AML-193 (cell line): ENCODE measurements at regions not wholly inside any gene's neighbourhood (a gene's known extent, or its start where the extent isn't known, plus 50 kb on each side); places are given as distances from the start of the nearest gene placed in this dataset.

ENCODE experiments used
- DNase-seq, 2 experiments: peaks; one replicate each; lab custom pipeline; 2025; lab: John Stamatoyannopoulos, UW

GRCh38 chr3:83514130-83514914, 1444.5 kb upstream of the CADM2 start:
- no peak for DNase-seq

DNA sequence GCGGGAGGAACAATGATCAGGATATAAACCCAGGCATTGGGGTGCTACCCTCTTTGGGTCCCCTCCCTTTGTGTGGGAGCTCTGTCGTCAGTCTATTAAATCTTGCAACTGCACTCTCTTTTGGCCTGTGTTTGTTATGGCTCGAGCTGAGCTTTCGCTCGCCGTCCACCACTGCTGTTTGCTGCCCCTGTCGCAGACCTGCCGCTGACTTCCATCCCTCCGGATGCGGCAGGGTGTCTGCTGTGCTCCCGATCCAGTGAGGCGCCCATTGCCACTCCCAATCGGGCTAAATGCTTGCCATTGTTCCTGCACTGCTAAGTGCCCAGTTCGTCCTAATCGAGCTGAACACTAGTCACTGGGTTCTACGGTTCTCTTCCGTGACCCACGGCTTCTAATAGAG, 1443.7 kb upstream of the CADM2 start:
- no peak for DNase-seq

DNA sequence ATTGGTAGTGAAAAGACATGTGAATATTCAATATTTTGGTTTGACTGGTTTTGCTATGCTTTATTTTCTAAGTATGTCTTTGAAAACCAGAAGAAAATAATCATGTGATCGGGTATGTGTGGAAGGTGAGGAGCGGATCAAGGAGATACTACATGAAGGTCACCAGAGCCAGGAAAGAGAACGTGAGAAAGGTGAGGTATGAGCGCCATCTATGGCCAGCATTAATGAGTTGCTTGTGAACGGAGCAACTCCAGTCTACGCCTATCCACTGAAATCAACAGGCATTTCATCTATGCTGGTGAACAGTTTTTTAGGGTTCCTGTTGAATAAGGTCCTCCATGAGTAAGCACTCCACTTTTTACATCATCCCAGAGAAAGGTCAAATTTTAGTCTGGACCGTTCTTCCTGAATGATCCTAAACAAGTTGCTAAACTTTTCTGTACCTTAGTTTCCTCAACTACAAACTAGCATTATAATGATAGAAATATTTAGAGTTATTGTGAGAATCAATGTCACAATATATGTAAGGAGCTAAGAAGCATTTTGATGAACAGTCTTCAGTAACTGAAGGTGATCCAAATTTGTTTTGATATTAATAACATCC, 1435.2 kb upstream of the CADM2 start:
- DNase-seq = peak; percentile 68 to 73

DNA sequence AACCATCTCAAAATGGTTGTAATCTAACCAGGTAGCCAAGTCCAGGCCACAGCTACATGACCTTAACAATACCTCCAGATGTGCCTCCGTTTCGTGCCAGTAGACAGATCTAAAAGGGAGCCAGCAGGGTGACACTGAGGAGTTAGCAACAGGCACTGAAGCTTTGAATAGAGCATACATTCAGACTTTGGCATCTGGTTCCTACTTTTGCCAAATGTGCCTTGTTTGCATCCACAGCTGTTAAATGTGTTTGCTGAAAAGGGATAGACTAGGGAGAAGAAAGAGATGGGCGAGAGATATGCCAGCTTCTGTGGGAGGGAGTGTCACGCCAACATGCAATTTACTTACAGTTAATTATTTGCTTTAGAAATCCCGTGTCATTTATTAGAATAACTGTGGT, 1433.9 kb upstream of the CADM2 start:
- DNase-seq = no peak

DNA sequence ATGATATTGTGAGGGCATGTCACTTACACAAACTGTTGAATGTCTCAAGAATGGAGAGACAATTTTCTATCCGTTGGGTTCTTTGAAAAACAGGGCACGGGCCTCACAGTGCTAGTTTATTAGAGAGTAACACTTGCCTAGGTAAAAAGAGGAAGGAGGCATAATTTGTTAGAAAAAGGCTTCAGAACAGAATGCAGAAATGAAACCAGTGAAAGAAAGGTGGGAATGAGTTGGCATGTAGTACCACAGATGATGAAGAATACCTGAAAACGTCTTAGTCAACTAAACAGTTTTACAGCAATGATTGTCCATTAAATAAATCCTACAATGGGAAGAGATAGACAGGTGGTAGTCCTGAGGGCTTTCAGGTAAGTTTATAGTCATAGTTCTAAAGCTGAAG, 1399.7 kb upstream of the CADM2 start:
- DNase-seq = no peak

DNA sequence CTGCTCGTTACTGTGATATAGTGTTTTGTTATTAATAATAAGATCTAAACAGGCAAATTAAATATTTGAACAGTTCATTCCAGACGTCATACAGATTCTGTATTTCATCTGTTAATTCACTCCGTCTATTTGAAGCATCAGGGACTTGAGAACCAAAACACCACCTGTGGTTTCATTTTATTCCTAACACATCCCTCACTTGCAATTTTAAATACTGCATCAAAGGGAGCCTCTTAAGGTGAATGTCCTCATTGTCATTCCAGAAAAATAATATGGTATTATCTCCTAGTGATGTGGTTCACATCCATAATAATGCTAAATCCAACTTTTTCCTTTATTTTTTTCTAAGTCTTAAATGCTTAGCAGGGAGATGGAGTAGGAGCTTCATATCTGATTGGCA, 1390.9 kb upstream of the CADM2 start:
- DNase-seq = no peak

- DNase-seq = no peak
Measured at GRCh38 chr3:83581546-83581945, 1377.2 kb upstream of the CADM2 start.

- DNase-seq = no peak
Measured at GRCh38 chr3:83601704-83602103, 1357.1 kb upstream of the CADM2 start.

GRCh38 chr3:83622526-83622925, 1336.3 kb upstream of the CADM2 start:
- no peak for DNase-seq

DNA sequence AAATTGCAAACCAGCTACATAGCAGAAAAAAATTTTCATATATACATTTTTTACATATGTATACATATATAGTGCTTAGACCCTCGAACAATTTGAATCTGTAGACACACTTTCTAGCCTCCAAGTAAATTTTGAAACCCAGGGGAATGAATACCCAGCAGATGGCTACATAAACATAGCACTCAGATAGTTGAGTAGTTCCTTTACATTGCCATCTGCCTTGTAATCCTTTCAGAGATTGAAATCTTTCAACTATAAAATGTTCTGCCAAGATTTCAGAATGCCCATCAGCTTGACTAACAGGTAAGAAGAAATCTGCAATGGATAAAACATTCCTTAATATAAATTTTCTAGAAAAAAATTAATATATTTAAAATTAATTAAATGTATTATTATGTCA, 1333.5 kb upstream of the CADM2 start:
- DNase-seq = no peak

DNA sequence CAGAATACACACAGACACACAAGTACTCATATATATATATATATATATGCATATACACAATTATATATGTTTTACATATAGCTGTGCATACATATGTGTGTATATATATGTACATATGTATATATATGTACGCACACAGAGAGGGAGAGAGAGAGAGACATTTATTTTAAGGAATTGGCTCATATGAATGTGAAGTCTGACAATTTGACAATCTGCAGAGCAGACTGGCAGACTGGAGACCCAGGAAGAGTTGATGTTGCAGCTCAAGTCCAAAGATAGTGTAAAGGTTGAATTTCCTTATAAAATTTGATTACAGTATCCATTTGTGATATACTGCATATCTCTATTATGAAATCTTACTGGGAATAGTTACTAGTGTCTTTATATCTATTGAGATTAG, 1330.3 kb upstream of the CADM2 start:
- DNase-seq = no peak

GRCh38 chr3:83632526-83632925, 1326.3 kb upstream of the CADM2 start:
- DNase-seq = no peak

- DNase-seq = no peak
Measured at GRCh38 chr3:83633758-83634157, 1325.0 kb upstream of the CADM2 start.

DNA sequence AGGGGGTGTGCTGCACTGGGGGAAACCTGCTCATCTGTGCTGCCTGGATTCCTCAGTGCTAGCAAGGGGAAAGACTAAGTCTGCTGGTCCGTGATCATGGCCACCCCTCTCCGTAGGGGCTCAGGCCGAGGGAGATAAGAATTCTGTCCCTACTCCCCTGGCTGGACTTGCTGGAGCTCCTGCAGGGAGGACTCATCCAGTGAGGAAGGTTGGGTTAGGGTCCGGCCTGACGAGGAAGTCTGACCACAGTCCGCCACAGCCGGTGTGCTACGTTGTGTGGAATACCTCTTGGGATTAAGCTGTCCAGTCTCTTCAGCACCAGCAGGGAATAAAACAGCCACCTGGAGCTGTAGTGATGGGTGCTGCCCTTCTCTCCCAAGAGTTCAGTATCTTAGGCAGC, 1309.1 kb upstream of the CADM2 start:
- DNase-seq = no peak

- DNase-seq = no peak
Measured at GRCh38 chr3:83655083-83655482, 1303.7 kb upstream of the CADM2 start.

DNA sequence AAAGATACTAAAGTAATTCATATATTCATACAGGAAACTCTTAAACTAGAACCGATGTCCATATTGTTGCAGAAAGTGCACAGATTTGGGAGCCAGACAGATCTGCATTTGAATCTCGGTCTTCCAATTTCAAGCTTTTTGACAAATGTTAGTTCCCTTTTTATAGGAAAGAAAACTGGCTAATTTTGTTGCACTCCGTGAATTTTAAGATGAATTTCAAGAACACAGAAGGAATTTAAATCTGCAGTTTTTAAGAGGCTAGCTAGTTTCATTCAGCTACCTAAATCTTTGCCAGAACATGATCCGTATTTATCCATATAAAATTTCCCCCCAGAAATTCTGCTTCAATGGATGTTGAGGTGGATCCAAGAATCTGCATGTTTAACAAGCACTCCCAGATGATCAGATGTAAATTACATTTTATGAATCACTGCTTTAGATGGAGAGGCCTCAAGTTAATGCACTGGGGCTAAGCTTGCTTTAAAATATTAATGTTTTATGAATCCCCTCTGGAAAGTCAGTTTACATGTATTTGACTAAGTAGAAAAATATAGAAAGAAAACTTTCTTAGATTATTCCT, 1296.3 kb upstream of the CADM2 start:
- DNase-seq = no peak

- no peak for DNase-seq
Measured at GRCh38 chr3:83670416-83670815, 1288.4 kb upstream of the CADM2 start.

DNA sequence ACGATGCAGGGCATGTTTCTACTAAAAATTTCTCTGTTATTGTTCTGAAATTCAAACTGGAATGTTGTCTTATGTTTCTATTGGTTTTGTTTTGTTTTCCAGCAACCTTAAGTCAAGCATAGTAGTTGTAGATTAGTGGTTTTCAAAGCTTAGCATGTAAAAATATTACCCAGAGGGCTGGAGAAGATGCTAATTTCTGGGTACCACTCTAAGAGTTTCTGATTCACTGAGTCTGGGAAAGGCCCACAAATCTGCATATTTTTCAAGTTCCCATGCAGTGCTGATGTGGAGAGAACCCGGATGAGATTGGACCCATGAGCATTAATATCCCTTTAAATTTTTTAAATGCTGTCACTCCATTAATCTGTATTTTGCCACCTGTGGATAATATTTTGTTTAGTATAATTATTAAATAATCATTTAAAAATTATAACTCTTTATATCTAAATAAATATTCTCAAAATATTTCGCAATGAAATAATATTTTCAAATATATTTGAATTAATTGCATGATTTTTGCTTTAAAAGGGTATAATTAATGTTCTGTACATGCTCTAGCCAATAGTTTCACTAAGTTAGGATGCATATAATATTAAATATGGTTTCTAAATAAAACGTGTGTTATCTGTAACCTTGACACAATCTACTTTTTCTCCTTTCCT, 1274.7 kb upstream of the CADM2 start:
- DNase-seq = no peak

DNA sequence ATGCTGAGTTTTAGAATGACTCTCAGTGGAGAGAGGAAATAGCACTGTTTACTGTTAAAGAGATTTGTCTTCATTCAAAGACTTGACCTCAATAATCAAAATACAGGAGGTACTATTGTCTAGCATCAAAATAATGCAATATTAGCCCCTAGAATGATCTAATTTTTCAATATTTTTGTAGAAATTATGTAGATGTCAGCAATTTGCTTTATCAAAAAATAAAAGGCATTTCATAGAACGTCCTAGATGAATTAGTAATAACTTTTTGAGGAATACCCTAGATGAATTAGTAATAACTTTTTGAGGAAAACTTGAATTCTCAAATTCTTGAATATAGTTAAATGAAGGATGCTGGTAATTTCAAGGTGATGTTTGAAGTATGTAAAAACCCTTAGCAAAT, 1252.1 kb upstream of the CADM2 start:
- DNase-seq = no peak

- DNase-seq = no peak
Measured at GRCh38 chr3:83715307-83715706, 1243.5 kb upstream of the CADM2 start.

DNA sequence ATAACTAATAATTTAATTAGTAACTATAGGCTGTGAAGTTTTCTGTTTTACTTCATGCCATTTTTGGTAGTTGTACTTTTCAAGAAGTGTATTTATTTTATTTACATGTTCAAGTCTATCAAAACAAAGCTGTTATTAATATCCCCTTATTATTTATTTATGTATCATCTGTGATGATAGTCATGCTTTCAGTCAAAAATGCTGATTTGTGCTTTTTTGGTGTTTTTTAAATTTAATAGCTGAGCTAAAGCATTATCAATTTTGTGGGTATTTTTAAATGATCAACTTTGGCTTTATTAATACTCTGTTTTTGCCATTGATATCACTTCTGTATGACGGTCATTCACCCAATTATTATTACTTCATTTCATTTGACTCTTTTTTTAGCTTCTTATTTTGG, 1229.2 kb upstream of the CADM2 start:
- DNase-seq = no peak

GRCh38 chr3:83734656-83735055, 1224.1 kb upstream of the CADM2 start:
- DNase-seq = no peak

DNA sequence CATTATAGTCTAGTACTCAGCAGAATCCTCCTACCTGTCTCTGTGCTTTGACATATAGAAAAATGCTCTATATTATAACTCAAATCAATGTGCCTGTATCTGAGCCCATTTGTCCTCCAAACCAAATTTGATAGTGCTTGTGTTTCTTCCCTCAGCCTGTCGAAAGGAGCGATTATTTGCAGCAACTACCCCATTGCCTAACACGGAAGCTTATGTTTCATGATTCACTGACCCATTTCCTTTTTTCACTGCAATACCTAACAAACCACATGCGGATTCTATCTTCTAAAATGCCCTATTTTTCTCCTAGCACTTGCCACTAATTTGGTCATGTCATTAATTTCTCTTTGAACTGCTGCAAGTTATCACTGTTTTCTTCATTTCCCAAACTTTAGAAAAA, 1220.6 kb upstream of the CADM2 start:
- peak; percentile 76 to 92 for DNase-seq
